ENCODE measurements at regions not wholly inside any gene's neighbourhood (a gene's known extent, or its start where the extent isn't known, plus 50 kb on each side); places are given as distances from the start of the nearest gene placed in this dataset.

- H2BK5ac ChIP-seq (ENCODE audit: low read depth, low read length, poor library complexity) = no peak overlapping the region
- H2AFZ ChIP-seq (ENCODE audit: insufficient read depth, low read length, poor library complexity) = no peak overlapping the region
- H3K14ac ChIP-seq (ENCODE audit: low read length) = no peak overlapping the region
- no peak overlapping the region for H3K27ac ChIP-seq (ENCODE audit: low read depth, low read length)
- no peak overlapping the region for H3K4me3 ChIP-seq (ENCODE audit: low read depth, low read length)
- no peak overlapping the region for H2AK5ac ChIP-seq (ENCODE audit: low read length)
- H2BK120ac ChIP-seq (ENCODE audit: insufficient read depth, low read length, poor library complexity) = no peak overlapping the region
- H3K9me3 ChIP-seq (ENCODE audit: insufficient read depth, low read depth, low read length) = no peaks in the 10 kb centered on the region
- no peak overlapping the region for H2BK12ac ChIP-seq (ENCODE audit: low read length)
- no CpG with 5 or more reads among the region's 2 CpGs for WGBS (ENCODE audit: extremely low coverage, insufficient coverage, insufficient read length)
- H3K4ac ChIP-seq (ENCODE audit: low read depth, low read length) = no peak overlapping the region
- H3K9ac ChIP-seq (ENCODE audit: low read length) = no peak overlapping the region
- H3K23ac ChIP-seq (ENCODE audit: low read length) = no peak overlapping the region
- H4K8ac ChIP-seq (ENCODE audit: low read depth, low read length) = no peak overlapping the region
- no peaks in the 10 kb centered on the region for H3K4me1 ChIP-seq (ENCODE audit: control insufficient read depth in 1 of 2, insufficient read depth in 2 of 2, low read length in 2 of 2)
- no peak for DNase-seq
- H4K91ac ChIP-seq (ENCODE audit: low read depth, low read length) = no peak overlapping the region
- no peak overlapping the region for H4K12ac ChIP-seq (ENCODE audit: low read depth, low read length)
- H3K79me1 ChIP-seq (ENCODE audit: low read length) = no peaks in the 10 kb centered on the region
- H3K79me2 ChIP-seq (ENCODE audit: control insufficient read depth, insufficient read depth, low read length, poor library complexity) = no peaks in the 10 kb centered on the region
- H3K27me3 ChIP-seq (ENCODE audit: insufficient read depth, low read length) = no peaks in the 10 kb centered on the region
- no peaks in the 10 kb centered on the region for H3K36me3 ChIP-seq (ENCODE audit: control insufficient read depth in 1 of 2, insufficient read depth in 2 of 2, low read length in 2 of 2)
- H3K18ac ChIP-seq (ENCODE audit: low read length) = no peak overlapping the region
- H3K4me2 ChIP-seq (ENCODE audit: low read length) = no peak overlapping the region
Observed at GRCh38 chr4:170395773-170396172, 306.0 kb upstream of the AADAT start.

DNA sequence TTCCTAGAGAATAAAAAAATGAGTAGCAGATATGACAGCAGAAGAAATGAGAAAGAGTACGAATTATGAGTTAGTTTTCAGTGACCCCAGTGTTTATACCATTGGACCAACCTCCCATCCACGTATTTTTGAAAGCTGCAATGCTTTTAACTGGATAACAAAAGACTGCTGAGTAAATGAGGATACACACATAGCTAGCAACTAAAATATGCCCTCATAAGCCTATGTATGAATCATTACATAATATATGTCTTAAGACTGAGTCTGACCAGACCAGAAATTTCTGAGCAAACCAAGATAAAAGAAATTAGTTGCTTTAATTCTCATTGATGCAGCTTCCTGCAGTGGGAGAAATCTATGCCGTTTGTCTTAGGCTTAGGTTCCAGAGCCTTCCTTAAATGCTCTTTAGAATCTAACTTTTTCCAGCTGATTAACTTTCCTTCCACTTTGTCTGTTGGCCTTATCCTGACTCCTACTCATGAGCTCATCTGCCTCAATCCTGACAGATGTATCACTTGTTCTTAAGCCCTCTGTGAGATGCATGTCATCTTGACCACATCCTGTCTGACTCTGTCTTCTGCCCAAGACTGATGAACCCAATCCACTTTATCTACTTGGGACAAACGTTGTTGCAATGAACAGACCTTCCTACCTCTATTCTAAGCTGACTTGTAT, 301.4 kb upstream of the AADAT start:
- DNase-seq = no peak
- H3K27me3 ChIP-seq (ENCODE audit: insufficient read depth, low read length) = no peaks in the 10 kb centered on the region
- H2AFZ ChIP-seq (ENCODE audit: insufficient read depth, low read length, poor library complexity) = no peak overlapping the region
- H3K18ac ChIP-seq (ENCODE audit: low read length) = no peak overlapping the region
- H3K9me3 ChIP-seq (ENCODE audit: insufficient read depth, low read depth, low read length) = no peaks in the 10 kb centered on the region
- no peak overlapping the region for H2BK12ac ChIP-seq (ENCODE audit: low read length)
- no peaks in the 10 kb centered on the region for H3K4me1 ChIP-seq (ENCODE audit: control insufficient read depth in 1 of 2, insufficient read depth in 2 of 2, low read length in 2 of 2)
- no peak overlapping the region for H4K91ac ChIP-seq (ENCODE audit: low read depth, low read length)
- H2BK120ac ChIP-seq (ENCODE audit: insufficient read depth, low read length, poor library complexity) = no peak overlapping the region
- no peak overlapping the region for H3K9ac ChIP-seq (ENCODE audit: low read length)
- H4K8ac ChIP-seq (ENCODE audit: low read depth, low read length) = no peak overlapping the region
- H3K4me2 ChIP-seq (ENCODE audit: low read length) = no peak overlapping the region
- no peak overlapping the region for H4K12ac ChIP-seq (ENCODE audit: low read depth, low read length)
- WGBS (ENCODE audit: extremely low coverage, insufficient coverage, insufficient read length) = no CpG with 5 or more reads among the region's 4 CpGs
- H2BK5ac ChIP-seq (ENCODE audit: low read depth, low read length, poor library complexity) = no peak overlapping the region
- H3K4ac ChIP-seq (ENCODE audit: low read depth, low read length) = no peak overlapping the region
- no peak overlapping the region for H2AK5ac ChIP-seq (ENCODE audit: low read length)
- no peaks in the 10 kb centered on the region for H3K79me1 ChIP-seq (ENCODE audit: low read length)
- H3K4me3 ChIP-seq (ENCODE audit: low read depth, low read length) = no peak overlapping the region
- no peak overlapping the region for H3K14ac ChIP-seq (ENCODE audit: low read length)
- no peaks in the 10 kb centered on the region for H3K36me3 ChIP-seq (ENCODE audit: control insufficient read depth in 1 of 2, insufficient read depth in 2 of 2, low read length in 2 of 2)
- H3K79me2 ChIP-seq (ENCODE audit: control insufficient read depth, insufficient read depth, low read length, poor library complexity) = no peaks in the 10 kb centered on the region
- H3K23ac ChIP-seq (ENCODE audit: low read length) = no peak overlapping the region
- H3K27ac ChIP-seq (ENCODE audit: low read depth, low read length) = no peak overlapping the region

DNA sequence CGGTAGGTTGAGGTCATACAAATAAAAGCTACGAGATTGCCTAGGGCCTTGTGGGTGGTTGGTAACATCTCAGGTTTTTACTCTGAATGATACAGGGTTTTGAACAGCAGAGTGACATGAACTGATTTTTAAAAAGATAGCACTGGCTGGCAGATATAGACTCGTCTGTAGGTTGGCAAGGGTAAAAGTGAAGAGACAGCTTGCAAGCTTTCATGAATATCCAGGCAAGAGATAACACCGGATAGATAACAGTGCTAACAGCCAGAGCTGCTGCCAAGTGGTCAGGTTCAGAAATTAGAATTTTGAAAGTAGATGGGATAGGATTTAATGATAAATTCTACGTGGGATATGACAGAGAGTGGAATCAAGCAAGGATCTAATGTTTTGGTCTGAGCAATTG, 299.7 kb upstream of the AADAT start:
- Histone ChIP-seq H3K4me1 (ENCODE audit: control insufficient read depth in 1 of 2, insufficient read depth in 2 of 2, low read length in 2 of 2) (no peaks in the 10 kb centered on the region), H3K9ac (ENCODE audit: low read length) (no peak overlapping the region), H3K23ac (ENCODE audit: low read length) (no peak overlapping the region), H4K12ac (ENCODE audit: low read depth, low read length) (no peak overlapping the region), H2BK120ac (ENCODE audit: insufficient read depth, low read length, poor library complexity) (no peak overlapping the region), H3K4ac (ENCODE audit: low read depth, low read length) (no peak overlapping the region), H4K91ac (ENCODE audit: low read depth, low read length) (no peak overlapping the region), H2AK5ac (ENCODE audit: low read length) (no peak overlapping the region), H3K9me3 (ENCODE audit: insufficient read depth, low read depth, low read length) (no peaks in the 10 kb centered on the region), H2AFZ (ENCODE audit: insufficient read depth, low read length, poor library complexity) (no peak overlapping the region), H2BK12ac (ENCODE audit: low read length) (no peak overlapping the region), H3K18ac (ENCODE audit: low read length) (no peak overlapping the region), H3K79me1 (ENCODE audit: low read length) (no peaks in the 10 kb centered on the region), H3K27me3 (ENCODE audit: insufficient read depth, low read length) (no peaks in the 10 kb centered on the region), H3K4me2 (ENCODE audit: low read length) (no peak overlapping the region), H3K4me3 (ENCODE audit: low read depth, low read length) (no peak overlapping the region), H3K36me3 (ENCODE audit: control insufficient read depth in 1 of 2, insufficient read depth in 2 of 2, low read length in 2 of 2) (no peaks in the 10 kb centered on the region), H3K27ac (ENCODE audit: low read depth, low read length) (no peak overlapping the region), H3K79me2 (ENCODE audit: control insufficient read depth, insufficient read depth, low read length, poor library complexity) (no peaks in the 10 kb centered on the region), H4K8ac (ENCODE audit: low read depth, low read length) (no peak overlapping the region), H3K14ac (ENCODE audit: low read length) (no peak overlapping the region), H2BK5ac (ENCODE audit: low read depth, low read length, poor library complexity) (no peak overlapping the region)
- no peak for DNase-seq
- 100% methylated on average over 1 of the region's 5 CpGs for WGBS (ENCODE audit: extremely low coverage, insufficient coverage, insufficient read length)

GRCh38 chr4:170388255-170388654, 298.5 kb upstream of the AADAT start:
- Histone ChIP-seq H3K27me3 (ENCODE audit: insufficient read depth, low read length) (no peaks in the 10 kb centered on the region), H3K14ac (ENCODE audit: low read length) (no peak overlapping the region), H3K27ac (ENCODE audit: low read depth, low read length) (no peak overlapping the region), H2BK5ac (ENCODE audit: low read depth, low read length, poor library complexity) (no peak overlapping the region), H4K8ac (ENCODE audit: low read depth, low read length) (no peak overlapping the region), H3K4me1 (ENCODE audit: control insufficient read depth in 1 of 2, insufficient read depth in 2 of 2, low read length in 2 of 2) (no peaks in the 10 kb centered on the region), H3K4me2 (ENCODE audit: low read length) (no peak overlapping the region), H3K79me1 (ENCODE audit: low read length) (no peaks in the 10 kb centered on the region), H3K4ac (ENCODE audit: low read depth, low read length) (no peak overlapping the region), H3K4me3 (ENCODE audit: low read depth, low read length) (no peak overlapping the region), H3K9ac (ENCODE audit: low read length) (no peak overlapping the region), H4K12ac (ENCODE audit: low read depth, low read length) (no peak overlapping the region), H2AK5ac (ENCODE audit: low read length) (no peak overlapping the region), H2BK12ac (ENCODE audit: low read length) (no peak overlapping the region), H2BK120ac (ENCODE audit: insufficient read depth, low read length, poor library complexity) (no peak overlapping the region), H4K91ac (ENCODE audit: low read depth, low read length) (no peak overlapping the region), H2AFZ (ENCODE audit: insufficient read depth, low read length, poor library complexity) (no peak overlapping the region), H3K36me3 (ENCODE audit: control insufficient read depth in 1 of 2, insufficient read depth in 2 of 2, low read length in 2 of 2) (no peaks in the 10 kb centered on the region), H3K18ac (ENCODE audit: low read length) (no peak overlapping the region), H3K23ac (ENCODE audit: low read length) (no peak overlapping the region), H3K79me2 (ENCODE audit: control insufficient read depth, insufficient read depth, low read length, poor library complexity) (no peaks in the 10 kb centered on the region), H3K9me3 (ENCODE audit: insufficient read depth, low read depth, low read length) (no peaks in the 10 kb centered on the region)
- DNase-seq = peak in 1 of 2 donors; percentile 3
- WGBS (ENCODE audit: extremely low coverage, insufficient coverage, insufficient read length) = no CpG with 5 or more reads among the region's 1 CpG
